ENCODE measurements at regions not wholly inside any gene's neighbourhood (a gene's known extent, or its start where the extent isn't known, plus 50 kb on each side); places are given as distances from the start of the nearest gene placed in this dataset.

DNA sequence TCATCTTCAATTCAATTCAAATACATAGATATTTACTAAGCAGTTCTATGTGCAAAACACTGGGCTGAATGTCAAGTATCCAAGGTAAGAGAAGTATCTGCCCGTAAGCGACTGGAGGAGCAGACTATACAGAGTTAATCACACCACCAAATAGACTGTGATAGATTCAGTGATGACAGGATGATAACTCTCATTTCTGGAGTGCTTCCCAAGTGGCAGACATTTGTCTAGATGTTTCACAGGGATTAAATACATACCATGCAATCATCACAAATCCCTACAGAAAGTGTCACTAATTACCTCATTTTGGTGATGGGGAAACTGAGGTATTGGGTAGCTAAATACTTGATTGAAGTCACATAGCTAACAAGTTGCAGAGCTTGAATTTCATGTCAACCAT is 508.7 kb upstream of the TENM4 start:
- no peak for DNase-seq
- Mint-ChIP-seq H3K4me1 (no peaks in the 10 kb centered on the region), H3K4me3 (no peak overlapping the region), H3K9me3 (no peaks in the 10 kb centered on the region), H3K27me3 (no peaks in the 10 kb centered on the region), H3K36me3 (ENCODE audit: low read depth) (no peaks in the 10 kb centered on the region), H3K27ac (no peak overlapping the region)
- ChIA-PET POLR2A (no interaction called here), CTCF (interaction anchor here (1.0 kb wide), 1 partner anchor 31 kb away, joined by 3 read pairs; no protein-coding TSS in a partner anchor)

DNA sequence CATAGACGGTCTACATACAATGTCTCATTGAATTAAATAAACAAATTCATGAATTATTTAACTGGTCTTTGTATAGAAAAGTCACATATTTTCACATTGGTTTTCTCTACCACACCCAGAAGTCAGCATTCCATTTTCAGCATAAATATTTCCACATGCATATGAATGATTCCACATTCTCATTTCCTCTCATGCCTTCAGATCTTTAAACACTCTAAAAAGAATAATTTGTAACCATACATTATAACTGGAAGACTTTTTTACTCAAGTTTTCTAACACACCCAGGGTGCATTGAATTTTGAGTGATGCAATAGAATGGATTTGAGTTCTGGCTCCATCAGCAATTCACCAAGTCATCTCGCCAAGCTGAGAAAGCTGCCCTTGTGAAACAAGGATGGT is 501.8 kb upstream of the TENM4 start:
- peaks cover 4% of the 10 kb centered on the region for H3K9me3 Mint-ChIP-seq
- H3K36me3 Mint-ChIP-seq (ENCODE audit: low read depth), result no peaks in the 10 kb centered on the region
- no peaks in the 10 kb centered on the region for H3K27me3 Mint-ChIP-seq
- H3K4me1 Mint-ChIP-seq, result no peaks in the 10 kb centered on the region
- ChIA-PET POLR2A (no interaction called here), CTCF (no interaction called here)
- H3K4me3 Mint-ChIP-seq, result no peak overlapping the region
- no peak overlapping the region for H3K27ac Mint-ChIP-seq
- DNase-seq, result no peak

DNA sequence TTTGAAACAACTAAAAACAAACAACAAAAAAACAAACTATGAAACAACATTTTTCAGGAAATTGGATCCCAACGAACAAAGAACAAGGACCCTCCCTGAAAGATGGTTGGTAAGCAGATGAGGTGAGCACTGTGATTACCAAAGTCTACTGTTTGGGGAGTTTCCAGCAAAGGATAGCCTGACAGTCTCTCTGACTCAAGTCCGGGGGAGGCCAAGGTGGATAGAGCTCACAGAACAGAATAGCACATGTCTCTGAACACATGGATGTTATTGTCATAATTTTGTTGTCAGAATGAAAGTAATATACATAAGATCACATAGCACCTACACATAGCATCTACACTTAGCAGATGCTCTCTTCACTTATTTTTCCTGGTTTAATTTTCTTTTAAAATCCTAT is 501.3 kb upstream of the TENM4 start:
- ChIA-PET POLR2A (no interaction called here), CTCF (no interaction called here)
- Mint-ChIP-seq H3K4me1 (no peaks in the 10 kb centered on the region), H3K9me3 (peaks cover 4% of the 10 kb centered on the region), H3K27me3 (no peaks in the 10 kb centered on the region), H3K27ac (no peak overlapping the region), H3K36me3 (ENCODE audit: low read depth) (no peaks in the 10 kb centered on the region), H3K4me3 (no peak overlapping the region)
- DNase-seq, result no peak

- CTCF ChIA-PET, result no interaction called here
- peaks cover 4% of the 10 kb centered on the region for H3K9me3 Mint-ChIP-seq
- H3K27ac Mint-ChIP-seq, result no peak overlapping the region
- H3K36me3 Mint-ChIP-seq (ENCODE audit: low read depth), result no peaks in the 10 kb centered on the region
- no peaks in the 10 kb centered on the region for H3K4me1 Mint-ChIP-seq
- H3K4me3 Mint-ChIP-seq, result no peak overlapping the region
- POLR2A ChIA-PET, result no interaction called here
- DNase-seq, result no peak
- H3K27me3 Mint-ChIP-seq, result no peaks in the 10 kb centered on the region
These were observed 500.3 kb upstream of the TENM4 start for GRCh38 chr11:79940974-79941735.

DNA sequence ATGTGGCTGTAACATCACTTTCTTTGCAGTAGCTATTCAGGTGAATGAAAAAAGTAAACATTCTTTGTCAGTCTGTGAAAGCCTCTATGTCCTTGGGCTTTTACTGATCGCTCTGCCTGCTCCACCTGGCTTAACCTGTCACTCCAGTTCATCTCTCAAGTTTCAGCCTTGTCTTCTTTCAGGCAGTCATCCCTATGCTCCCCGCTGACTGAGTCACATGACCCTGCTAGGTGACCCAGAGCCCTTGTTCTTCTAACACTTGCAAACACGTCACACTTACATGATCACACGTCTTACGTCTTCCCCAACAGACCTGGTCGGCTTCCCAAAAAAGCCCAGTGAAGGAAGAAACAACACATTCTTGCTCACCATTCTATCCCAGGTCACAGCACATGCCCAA is 499.3 kb upstream of the TENM4 start:
- no peaks in the 10 kb centered on the region for H3K4me1 Mint-ChIP-seq
- H3K27me3 Mint-ChIP-seq, result no peaks in the 10 kb centered on the region
- CTCF ChIA-PET, result no interaction called here
- H3K36me3 Mint-ChIP-seq (ENCODE audit: low read depth), result no peaks in the 10 kb centered on the region
- H3K27ac Mint-ChIP-seq, result no peak overlapping the region
- POLR2A ChIA-PET, result no interaction called here
- peaks cover 4% of the 10 kb centered on the region for H3K9me3 Mint-ChIP-seq
- no peak for DNase-seq
- no peak overlapping the region for H3K4me3 Mint-ChIP-seq

DNA sequence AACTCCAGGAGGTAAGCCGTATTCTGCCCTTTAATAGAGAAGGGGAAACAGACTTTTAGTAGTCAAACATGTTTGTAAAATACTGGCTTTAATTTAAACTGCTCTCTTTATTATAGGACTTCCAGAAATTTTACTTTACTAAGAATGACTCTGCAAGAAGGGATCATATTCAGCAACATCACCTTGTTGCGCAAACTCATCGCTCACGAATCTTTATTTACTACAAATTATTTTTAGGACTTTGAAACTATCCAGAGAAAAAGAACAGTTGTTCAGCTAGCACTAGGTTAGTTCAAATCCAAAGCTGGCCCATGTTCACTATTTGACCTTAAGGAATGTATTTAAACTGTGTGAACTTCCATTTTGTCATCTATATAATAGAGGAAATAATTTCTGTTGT is 498.3 kb upstream of the TENM4 start:
- ChIA-PET CTCF (no interaction called here), POLR2A (no interaction called here)
- Mint-ChIP-seq H3K4me1 (no peaks in the 10 kb centered on the region), H3K27me3 (no peaks in the 10 kb centered on the region), H3K36me3 (ENCODE audit: low read depth) (no peaks in the 10 kb centered on the region), H3K9me3 (peaks cover 4% of the 10 kb centered on the region), H3K27ac (no peak overlapping the region), H3K4me3 (no peak overlapping the region)
- DNase-seq, result no peak

GRCh38 chr11:79937676-79938334 is 497.0 kb upstream of the TENM4 start:
- Mint-ChIP-seq H3K27ac (no peak overlapping the region), H3K9me3 (peaks cover 4% of the 10 kb centered on the region), H3K4me1 (no peaks in the 10 kb centered on the region), H3K36me3 (ENCODE audit: low read depth) (no peaks in the 10 kb centered on the region), H3K27me3 (no peaks in the 10 kb centered on the region), H3K4me3 (no peak overlapping the region)
- POLR2A ChIA-PET, result no interaction called here
- CTCF ChIA-PET, result no interaction called here
- DNase-seq, result no peak

DNA sequence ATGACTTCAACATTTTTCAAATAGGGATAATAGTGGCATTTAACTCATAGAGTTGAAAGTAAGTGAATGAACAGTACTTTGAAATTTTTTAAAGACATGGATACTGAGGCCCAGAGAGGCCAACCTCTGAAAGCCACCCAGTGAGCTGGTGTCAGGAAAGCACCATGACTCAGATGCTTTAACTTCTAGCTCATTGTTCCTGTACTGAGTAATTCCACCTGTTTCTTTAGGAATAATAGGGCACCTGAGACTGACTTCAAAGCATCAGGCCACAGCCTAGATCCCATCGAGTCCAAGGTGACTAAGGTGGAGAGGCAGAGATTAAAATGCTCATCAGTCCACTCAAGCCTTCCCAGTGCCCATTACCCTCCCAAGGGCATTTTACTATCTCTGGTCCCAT is 491.8 kb upstream of the TENM4 start:
- DNase-seq, result no peak
- Mint-ChIP-seq H3K4me3 (no peak overlapping the region), H3K36me3 (ENCODE audit: low read depth) (no peaks in the 10 kb centered on the region), H3K4me1 (no peaks in the 10 kb centered on the region), H3K9me3 (no peaks in the 10 kb centered on the region), H3K27ac (no peak overlapping the region), H3K27me3 (no peaks in the 10 kb centered on the region)
- ChIA-PET POLR2A (no interaction called here), CTCF (no interaction called here)

GRCh38 chr11:79931692-79932091 is 490.9 kb upstream of the TENM4 start:
- no peak overlapping the region for H3K4me3 Mint-ChIP-seq
- POLR2A ChIA-PET, result no interaction called here
- no peak for DNase-seq
- no peaks in the 10 kb centered on the region for H3K9me3 Mint-ChIP-seq
- no peaks in the 10 kb centered on the region for H3K36me3 Mint-ChIP-seq (ENCODE audit: low read depth)
- H3K4me1 Mint-ChIP-seq, result no peaks in the 10 kb centered on the region
- H3K27me3 Mint-ChIP-seq, result no peaks in the 10 kb centered on the region
- CTCF ChIA-PET, result no interaction called here
- no peak overlapping the region for H3K27ac Mint-ChIP-seq

DNA sequence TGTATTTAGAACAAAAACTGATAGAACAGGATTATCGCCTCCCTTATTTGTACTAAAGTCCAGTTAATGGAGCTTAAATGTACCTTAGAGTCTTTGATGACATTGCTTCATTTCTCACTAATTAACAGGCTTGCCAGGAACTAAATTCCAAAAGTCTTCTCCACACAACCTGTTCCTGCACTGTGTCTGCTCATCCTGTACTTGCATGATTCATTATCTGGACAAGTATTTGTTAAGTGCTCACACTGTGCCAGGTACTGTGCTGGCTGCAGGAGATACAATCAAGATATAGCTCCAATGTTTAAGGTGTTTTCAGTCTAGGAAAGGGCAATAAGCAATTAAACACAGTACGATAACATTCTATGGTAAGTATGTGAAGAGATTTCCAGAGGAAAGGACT is 485.9 kb upstream of the TENM4 start:
- ChIA-PET CTCF (no interaction called here), POLR2A (no interaction called here)
- no peaks in the 10 kb centered on the region for H3K27me3 Mint-ChIP-seq

GRCh38 chr11:79925570-79925969 is 484.7 kb upstream of the TENM4 start:
- ChIA-PET CTCF (no interaction called here), POLR2A (no interaction called here)
- Mint-ChIP-seq H3K27me3 (no peaks in the 10 kb centered on the region), H3K36me3 (ENCODE audit: low read depth) (no peaks in the 10 kb centered on the region), H3K27ac (no peak overlapping the region), H3K9me3 (no peaks in the 10 kb centered on the region), H3K4me1 (no peaks in the 10 kb centered on the region), H3K4me3 (no peak overlapping the region)
- DNase-seq, result no peak

More for the DNA sequence above, 485.9 kb upstream of the TENM4 start:
- no peak for DNase-seq
- Mint-ChIP-seq H3K4me1 (no peaks in the 10 kb centered on the region), H3K27ac (no peak overlapping the region), H3K9me3 (no peaks in the 10 kb centered on the region), H3K36me3 (ENCODE audit: low read depth) (no peaks in the 10 kb centered on the region), H3K4me3 (no peak overlapping the region)

DNA sequence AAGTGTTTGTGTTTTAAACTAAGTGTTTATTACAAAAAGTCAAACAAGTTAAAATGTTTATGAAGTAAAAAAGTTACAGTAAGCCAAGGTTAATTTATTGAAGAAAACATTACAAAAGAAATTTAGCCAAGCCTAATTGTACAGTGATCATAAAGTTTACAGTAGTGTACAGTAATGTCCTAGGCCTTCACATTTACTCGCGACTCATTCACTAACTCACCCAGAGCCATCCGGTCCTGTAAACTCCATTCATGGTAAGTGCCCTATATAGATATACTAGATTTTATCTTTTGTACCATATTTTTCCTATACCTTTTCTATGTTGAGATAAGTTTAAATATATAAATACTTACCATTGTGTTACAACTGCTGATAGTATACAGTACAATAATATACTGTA is 481.8 kb upstream of the TENM4 start:
- Mint-ChIP-seq H3K27ac (no peak overlapping the region), H3K4me3 (no peak overlapping the region), H3K9me3 (no peaks in the 10 kb centered on the region), H3K36me3 (ENCODE audit: low read depth) (no peaks in the 10 kb centered on the region), H3K27me3 (no peaks in the 10 kb centered on the region), H3K4me1 (no peaks in the 10 kb centered on the region)
- POLR2A ChIA-PET, result no interaction called here
- DNase-seq, result no peak
- CTCF ChIA-PET, result no interaction called here

- POLR2A ChIA-PET, result no interaction called here
- H3K36me3 Mint-ChIP-seq (ENCODE audit: low read depth), result no peaks in the 10 kb centered on the region
- no peak for DNase-seq
- no peaks in the 10 kb centered on the region for H3K27me3 Mint-ChIP-seq
- H3K4me1 Mint-ChIP-seq, result no peaks in the 10 kb centered on the region
- H3K27ac Mint-ChIP-seq, result no peak overlapping the region
- CTCF ChIA-PET, result no interaction called here
- H3K4me3 Mint-ChIP-seq, result no peak overlapping the region
- H3K9me3 Mint-ChIP-seq, result no peaks in the 10 kb centered on the region
These were observed 479.6 kb upstream of the TENM4 start for GRCh38 chr11:79920480-79920879.

- no peak overlapping the region for H3K27ac Mint-ChIP-seq
- no peaks in the 10 kb centered on the region for H3K9me3 Mint-ChIP-seq
- DNase-seq, result no peak
- no peaks in the 10 kb centered on the region for H3K4me1 Mint-ChIP-seq
- H3K27me3 Mint-ChIP-seq, result no peaks in the 10 kb centered on the region
- ChIA-PET CTCF (no interaction called here), POLR2A (no interaction called here)
- H3K36me3 Mint-ChIP-seq (ENCODE audit: low read depth), result no peaks in the 10 kb centered on the region
- no peak overlapping the region for H3K4me3 Mint-ChIP-seq
These were observed 478.5 kb upstream of the TENM4 start for GRCh38 chr11:79919350-79919749.

Data from activated CD4-positive, alpha-beta T cell treated with anti-CD3 and anti-CD28 coated beads, Interleukin-2, amount 10 ng/mL, durations not matched to agents 7 days and 5 days (primary cell).